ENCODE measurements at regions not wholly inside any gene's neighbourhood (a gene's known extent, or its start where the extent isn't known, plus 50 kb on each side); places are given as distances from the start of the nearest gene placed in this dataset.

GRCh38 chr17:79322211-79323123, 247.8 kb downstream of the ENGASE start:
- H3K27ac ChIP-seq (ENCODE audit: low read length): no peak overlapping the region
- H3F3A ChIP-seq (ENCODE audit: insufficient read depth, low read length, poor library complexity, severe bottlenecking): no peaks in the 10 kb centered on the region
- peaks cover 8% of the 10 kb centered on the region for H3K27me3 ChIP-seq (ENCODE audit: insufficient read depth, low read depth, low read length)
- H3K9ac ChIP-seq (ENCODE audit: low read length): no peak overlapping the region
- H2AFZ ChIP-seq (ENCODE audit: low read depth, low read length): no peak overlapping the region
- H3K9me2 ChIP-seq (ENCODE audit: insufficient read depth, low read length): no peaks in the 10 kb centered on the region
- no peak for TF ChIP-seq EP300 (conservative IDR thresholded peaks at IDR 0.05; ENCODE audit: poor library complexity, severe bottlenecking)
- TF ChIP-seq, protein P1, sequence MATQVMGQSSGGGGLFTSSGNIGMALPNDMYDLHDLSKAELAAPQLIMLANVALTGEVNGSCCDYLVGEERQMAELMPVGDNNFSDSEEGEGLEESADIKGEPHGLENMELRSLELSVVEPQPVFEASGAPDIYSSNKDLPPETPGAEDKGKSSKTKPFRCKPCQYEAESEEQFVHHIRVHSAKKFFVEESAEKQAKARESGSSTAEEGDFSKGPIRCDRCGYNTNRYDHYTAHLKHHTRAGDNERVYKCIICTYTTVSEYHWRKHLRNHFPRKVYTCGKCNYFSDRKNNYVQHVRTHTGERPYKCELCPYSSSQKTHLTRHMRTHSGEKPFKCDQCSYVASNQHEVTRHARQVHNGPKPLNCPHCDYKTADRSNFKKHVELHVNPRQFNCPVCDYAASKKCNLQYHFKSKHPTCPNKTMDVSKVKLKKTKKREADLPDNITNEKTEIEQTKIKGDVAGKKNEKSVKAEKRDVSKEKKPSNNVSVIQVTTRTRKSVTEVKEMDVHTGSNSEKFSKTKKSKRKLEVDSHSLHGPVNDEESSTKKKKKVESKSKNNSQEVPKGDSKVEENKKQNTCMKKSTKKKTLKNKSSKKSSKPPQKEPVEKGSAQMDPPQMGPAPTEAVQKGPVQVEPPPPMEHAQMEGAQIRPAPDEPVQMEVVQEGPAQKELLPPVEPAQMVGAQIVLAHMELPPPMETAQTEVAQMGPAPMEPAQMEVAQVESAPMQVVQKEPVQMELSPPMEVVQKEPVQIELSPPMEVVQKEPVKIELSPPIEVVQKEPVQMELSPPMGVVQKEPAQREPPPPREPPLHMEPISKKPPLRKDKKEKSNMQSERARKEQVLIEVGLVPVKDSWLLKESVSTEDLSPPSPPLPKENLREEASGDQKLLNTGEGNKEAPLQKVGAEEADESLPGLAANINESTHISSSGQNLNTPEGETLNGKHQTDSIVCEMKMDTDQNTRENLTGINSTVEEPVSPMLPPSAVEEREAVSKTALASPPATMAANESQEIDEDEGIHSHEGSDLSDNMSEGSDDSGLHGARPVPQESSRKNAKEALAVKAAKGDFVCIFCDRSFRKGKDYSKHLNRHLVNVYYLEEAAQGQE (IDR thresholded peaks at IDR 0.05; ENCODE audit: borderline replicate concordance): no peak
- TF ChIP-seq SMC3 (conservative IDR thresholded peaks at IDR 0.05; ENCODE audit: poor library complexity): no peak
- TF ChIP-seq TAF1 (IDR thresholded peaks at IDR 0.05; ENCODE audit: low read depth): no peak
- TF ChIP-seq, protein P2, sequence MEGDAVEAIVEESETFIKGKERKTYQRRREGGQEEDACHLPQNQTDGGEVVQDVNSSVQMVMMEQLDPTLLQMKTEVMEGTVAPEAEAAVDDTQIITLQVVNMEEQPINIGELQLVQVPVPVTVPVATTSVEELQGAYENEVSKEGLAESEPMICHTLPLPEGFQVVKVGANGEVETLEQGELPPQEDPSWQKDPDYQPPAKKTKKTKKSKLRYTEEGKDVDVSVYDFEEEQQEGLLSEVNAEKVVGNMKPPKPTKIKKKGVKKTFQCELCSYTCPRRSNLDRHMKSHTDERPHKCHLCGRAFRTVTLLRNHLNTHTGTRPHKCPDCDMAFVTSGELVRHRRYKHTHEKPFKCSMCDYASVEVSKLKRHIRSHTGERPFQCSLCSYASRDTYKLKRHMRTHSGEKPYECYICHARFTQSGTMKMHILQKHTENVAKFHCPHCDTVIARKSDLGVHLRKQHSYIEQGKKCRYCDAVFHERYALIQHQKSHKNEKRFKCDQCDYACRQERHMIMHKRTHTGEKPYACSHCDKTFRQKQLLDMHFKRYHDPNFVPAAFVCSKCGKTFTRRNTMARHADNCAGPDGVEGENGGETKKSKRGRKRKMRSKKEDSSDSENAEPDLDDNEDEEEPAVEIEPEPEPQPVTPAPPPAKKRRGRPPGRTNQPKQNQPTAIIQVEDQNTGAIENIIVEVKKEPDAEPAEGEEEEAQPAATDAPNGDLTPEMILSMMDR (IDR thresholded peaks at IDR 0.05; ENCODE audit: poor library complexity, severe bottlenecking): no peak
- TF ChIP-seq MXI1 (conservative IDR thresholded peaks at IDR 0.05; ENCODE audit: poor library complexity, severe bottlenecking): no peak
- no peak for TF ChIP-seq RAD21 (conservative IDR thresholded peaks at IDR 0.05)
- no peak for TF ChIP-seq POLR2AphosphoS5 (IDR thresholded peaks at IDR 0.05)
- TF ChIP-seq EZH2 (IDR thresholded peaks at IDR 0.05; ENCODE audit: borderline replicate concordance, insufficient read depth, low read length, poor library complexity, severe bottlenecking): no peak
- H3K79me2 ChIP-seq (replicated peaks; ENCODE audit: insufficient read depth, low read length): no peaks in the 10 kb centered on the region
- no peaks in the 10 kb centered on the region for H3K9me3 ChIP-seq (ENCODE audit: low read length)
- H3K4me3 ChIP-seq (ENCODE audit: low read length): no peak overlapping the region
- no peaks in the 10 kb centered on the region for H4K20me1 ChIP-seq (ENCODE audit: insufficient read depth)
- H3K36me3 ChIP-seq (ENCODE audit: insufficient read depth, low read length): no peaks in the 10 kb centered on the region
- no peak overlapping the region for H3K4me2 ChIP-seq (ENCODE audit: low read length)

DNA sequence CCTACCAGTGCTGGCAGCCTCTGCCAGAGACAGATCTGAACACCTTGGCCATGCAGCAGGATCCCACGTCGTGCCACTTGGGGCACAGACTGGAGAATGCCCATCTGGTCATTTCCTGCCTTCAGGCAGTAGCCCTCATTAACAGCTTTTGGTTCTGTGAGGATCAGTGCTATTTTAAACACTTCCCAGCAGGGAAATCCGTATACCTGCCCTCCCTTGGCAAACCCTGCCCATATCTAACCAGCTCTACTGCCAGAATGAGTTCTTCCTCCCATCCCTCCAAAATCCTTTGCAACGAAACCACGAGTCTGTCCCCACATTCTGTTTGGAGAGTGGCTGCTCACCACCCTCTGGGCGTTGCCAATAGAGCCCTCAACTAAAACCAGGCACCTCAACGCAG, 245.7 kb downstream of the ENGASE start:
- TF ChIP-seq SMC3 (conservative IDR thresholded peaks at IDR 0.05; ENCODE audit: poor library complexity): no peak
- TF ChIP-seq MXI1 (conservative IDR thresholded peaks at IDR 0.05; ENCODE audit: poor library complexity, severe bottlenecking): no peak
- TF ChIP-seq, protein P2 (IDR thresholded peaks at IDR 0.05; ENCODE audit: poor library complexity, severe bottlenecking): no peak
- no peak for TF ChIP-seq EZH2 (IDR thresholded peaks at IDR 0.05; ENCODE audit: borderline replicate concordance, insufficient read depth, low read length, poor library complexity, severe bottlenecking)
- TF ChIP-seq, protein P1 (IDR thresholded peaks at IDR 0.05; ENCODE audit: borderline replicate concordance): no peak
- TF ChIP-seq RAD21 (conservative IDR thresholded peaks at IDR 0.05): no peak
- no peak for TF ChIP-seq POLR2AphosphoS5 (IDR thresholded peaks at IDR 0.05)
- TF ChIP-seq EP300 (conservative IDR thresholded peaks at IDR 0.05; ENCODE audit: poor library complexity, severe bottlenecking): no peak
- no peak for TF ChIP-seq TAF1 (IDR thresholded peaks at IDR 0.05; ENCODE audit: low read depth)
- Histone ChIP-seq H3K36me3 (ENCODE audit: insufficient read depth, low read length) (no peaks in the 10 kb centered on the region), H3F3A (ENCODE audit: insufficient read depth, low read length, poor library complexity, severe bottlenecking) (no peaks in the 10 kb centered on the region), H3K9me3 (ENCODE audit: low read length) (no peaks in the 10 kb centered on the region), H3K9ac (ENCODE audit: low read length) (no peak overlapping the region), H3K27me3 (ENCODE audit: insufficient read depth, low read depth, low read length) (peaks cover under 1% of the 10 kb centered on the region), H3K4me2 (ENCODE audit: low read length) (no peak overlapping the region), H3K27ac (ENCODE audit: low read length) (no peak overlapping the region), H3K9me2 (ENCODE audit: insufficient read depth, low read length) (no peaks in the 10 kb centered on the region), H4K20me1 (ENCODE audit: insufficient read depth) (no peaks in the 10 kb centered on the region), H3K79me2 (replicated peaks; ENCODE audit: insufficient read depth, low read length) (no peaks in the 10 kb centered on the region), H2AFZ (ENCODE audit: low read depth, low read length) (no peak overlapping the region), H3K4me3 (ENCODE audit: low read length) (no peak overlapping the region)

Data from neural cell (in vitro differentiated cells).